Lower leg skin (tissue), 3 donors: ENCODE measurements at regions not wholly inside any gene's neighbourhood (a gene's known extent, or its start where the extent isn't known, plus 50 kb on each side); places are given as distances from the start of the nearest gene placed in this dataset.

Experiments used
- POLR2A ChIP-seq, 2 donors: fragments of 450-650 bp; IDR thresholded peaks; one replicate each; pipeline ENCODE4 v1.6.1; 2016 to 2017; ENCODE audit warnings: antibody characterized with exemption in 2 of 2, mild to moderate bottlenecking in 1 of 2, moderate library complexity in 1 of 2
- TF ChIP-seq, protein P1 (sequence below), 3 donors: fragments of 450-650 bp; IDR thresholded peaks; one replicate each; pipeline ENCODE4 v1.5.1; 2016; ENCODE audit warnings: antibody characterized with exemption in 3 of 3, mild to moderate bottlenecking in 3 of 3, moderate library complexity in 2 of 3

DNA sequence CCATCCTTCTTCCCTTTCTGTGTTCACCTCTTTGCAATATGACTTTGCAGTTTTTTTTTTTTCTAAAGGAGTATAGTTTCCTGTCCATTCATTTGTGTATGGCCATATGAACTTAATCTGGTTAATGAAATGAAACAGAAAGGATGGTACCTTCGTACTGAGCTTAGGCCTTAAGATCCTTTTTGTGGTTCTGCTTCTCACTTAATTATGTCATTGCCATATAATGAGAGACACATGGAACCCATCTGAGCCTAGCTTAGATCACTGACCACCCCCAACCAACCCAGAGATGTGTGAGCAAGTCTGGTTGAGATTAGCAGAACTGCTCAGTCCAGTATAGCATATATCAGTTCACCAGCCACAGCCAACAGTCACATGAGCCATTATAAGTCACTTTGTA is 1179.6 kb downstream of the HACE1 start:
- no peak for TF ChIP-seq POLR2A (IDR thresholded peaks at IDR 0.05)
- TF ChIP-seq, protein P1, sequence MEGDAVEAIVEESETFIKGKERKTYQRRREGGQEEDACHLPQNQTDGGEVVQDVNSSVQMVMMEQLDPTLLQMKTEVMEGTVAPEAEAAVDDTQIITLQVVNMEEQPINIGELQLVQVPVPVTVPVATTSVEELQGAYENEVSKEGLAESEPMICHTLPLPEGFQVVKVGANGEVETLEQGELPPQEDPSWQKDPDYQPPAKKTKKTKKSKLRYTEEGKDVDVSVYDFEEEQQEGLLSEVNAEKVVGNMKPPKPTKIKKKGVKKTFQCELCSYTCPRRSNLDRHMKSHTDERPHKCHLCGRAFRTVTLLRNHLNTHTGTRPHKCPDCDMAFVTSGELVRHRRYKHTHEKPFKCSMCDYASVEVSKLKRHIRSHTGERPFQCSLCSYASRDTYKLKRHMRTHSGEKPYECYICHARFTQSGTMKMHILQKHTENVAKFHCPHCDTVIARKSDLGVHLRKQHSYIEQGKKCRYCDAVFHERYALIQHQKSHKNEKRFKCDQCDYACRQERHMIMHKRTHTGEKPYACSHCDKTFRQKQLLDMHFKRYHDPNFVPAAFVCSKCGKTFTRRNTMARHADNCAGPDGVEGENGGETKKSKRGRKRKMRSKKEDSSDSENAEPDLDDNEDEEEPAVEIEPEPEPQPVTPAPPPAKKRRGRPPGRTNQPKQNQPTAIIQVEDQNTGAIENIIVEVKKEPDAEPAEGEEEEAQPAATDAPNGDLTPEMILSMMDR (IDR thresholded peaks at IDR 0.05) = no peak
